GM20000 (cell line): ENCODE measurements at regions not wholly inside any gene's neighbourhood (a gene's known extent, or its start where the extent isn't known, plus 50 kb on each side); places are given as distances from the start of the nearest gene placed in this dataset.

Source experiments
- DNase-seq: peaks from one replicate; pipeline ENCODE4 v3.0.0; 2012; ENCODE audit warnings: low spot score
- TF ChIP-seq, protein P1 (sequence below): IDR thresholded peaks from 2 replicates; pipeline ENCODE4 v1.5.1; 2012; ENCODE audit warnings: mild to moderate bottlenecking, control low read depth; ENCODE audit errors: extremely low read depth, missing control alignments

DNA sequence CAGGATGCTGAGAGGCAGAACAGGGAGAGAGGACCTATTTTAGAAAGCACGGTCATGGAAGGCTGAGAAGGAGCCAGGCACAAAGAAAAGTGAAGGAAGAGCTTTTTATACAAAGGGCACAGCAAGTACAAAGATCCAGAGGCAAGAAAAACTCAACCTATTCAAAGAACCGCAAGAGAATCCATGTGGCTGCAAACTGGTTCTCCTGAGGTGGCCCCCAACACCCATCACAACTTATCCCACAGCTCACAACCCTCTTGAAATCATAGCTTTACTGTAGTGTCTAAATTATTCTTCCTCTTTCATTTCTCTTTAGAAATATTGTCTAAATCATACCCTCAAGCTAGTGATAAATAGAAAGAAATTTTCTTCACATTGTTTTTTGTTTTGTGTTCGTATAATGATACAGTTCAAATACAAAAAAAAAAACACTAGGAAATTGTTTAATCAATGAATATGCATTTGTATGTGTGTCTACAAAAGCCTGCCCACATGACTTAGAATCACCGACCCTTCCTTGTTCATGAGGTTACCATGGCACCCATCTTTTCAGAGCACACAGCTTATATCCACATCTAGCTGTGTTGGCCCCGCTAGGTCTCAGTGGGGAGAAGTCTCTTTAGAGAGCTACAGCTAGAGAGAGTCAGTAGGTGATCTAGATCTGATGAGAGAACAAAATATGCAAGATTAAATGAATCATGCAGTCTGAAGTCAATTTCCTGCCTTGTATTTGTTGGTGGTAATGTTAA lies 126.9 kb upstream of the DCLK2 start:
- no peak for DNase-seq
- TF ChIP-seq, protein P1, sequence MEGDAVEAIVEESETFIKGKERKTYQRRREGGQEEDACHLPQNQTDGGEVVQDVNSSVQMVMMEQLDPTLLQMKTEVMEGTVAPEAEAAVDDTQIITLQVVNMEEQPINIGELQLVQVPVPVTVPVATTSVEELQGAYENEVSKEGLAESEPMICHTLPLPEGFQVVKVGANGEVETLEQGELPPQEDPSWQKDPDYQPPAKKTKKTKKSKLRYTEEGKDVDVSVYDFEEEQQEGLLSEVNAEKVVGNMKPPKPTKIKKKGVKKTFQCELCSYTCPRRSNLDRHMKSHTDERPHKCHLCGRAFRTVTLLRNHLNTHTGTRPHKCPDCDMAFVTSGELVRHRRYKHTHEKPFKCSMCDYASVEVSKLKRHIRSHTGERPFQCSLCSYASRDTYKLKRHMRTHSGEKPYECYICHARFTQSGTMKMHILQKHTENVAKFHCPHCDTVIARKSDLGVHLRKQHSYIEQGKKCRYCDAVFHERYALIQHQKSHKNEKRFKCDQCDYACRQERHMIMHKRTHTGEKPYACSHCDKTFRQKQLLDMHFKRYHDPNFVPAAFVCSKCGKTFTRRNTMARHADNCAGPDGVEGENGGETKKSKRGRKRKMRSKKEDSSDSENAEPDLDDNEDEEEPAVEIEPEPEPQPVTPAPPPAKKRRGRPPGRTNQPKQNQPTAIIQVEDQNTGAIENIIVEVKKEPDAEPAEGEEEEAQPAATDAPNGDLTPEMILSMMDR = no peak

DNA sequence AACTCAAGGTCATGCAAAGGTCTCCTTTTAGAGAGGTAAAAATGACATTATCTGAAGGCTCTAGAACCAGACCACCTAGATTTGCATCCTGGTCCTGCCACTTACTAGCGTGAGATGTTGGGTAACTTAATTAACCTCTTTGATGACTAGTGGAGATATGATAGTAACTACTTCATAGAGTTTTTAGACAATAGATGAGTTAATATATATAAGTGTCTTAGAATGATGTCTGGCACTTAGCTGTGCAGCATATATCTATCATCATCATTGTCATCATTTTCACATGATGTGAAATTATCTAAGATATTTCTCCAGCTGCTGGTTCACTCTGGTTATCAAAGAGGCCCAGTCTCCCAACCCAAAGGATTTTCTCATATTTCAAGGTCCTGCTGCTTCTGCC lies 126.1 kb upstream of the DCLK2 start:
- TF ChIP-seq, protein P1 = no peak
- DNase-seq = no peak

- DNase-seq = no peak
- TF ChIP-seq, protein P1 = no peak
These were observed 125.5 kb upstream of the DCLK2 start for GRCh38 chr4:149952716-149953115.

GRCh38 chr4:149955780-149956390 lies 122.4 kb upstream of the DCLK2 start:
- TF ChIP-seq, protein P1 = no peak
- no peak for DNase-seq

GRCh38 chr4:149956678-149957077 lies 121.6 kb upstream of the DCLK2 start:
- DNase-seq = no peak
- TF ChIP-seq, protein P1 = no peak

DNA sequence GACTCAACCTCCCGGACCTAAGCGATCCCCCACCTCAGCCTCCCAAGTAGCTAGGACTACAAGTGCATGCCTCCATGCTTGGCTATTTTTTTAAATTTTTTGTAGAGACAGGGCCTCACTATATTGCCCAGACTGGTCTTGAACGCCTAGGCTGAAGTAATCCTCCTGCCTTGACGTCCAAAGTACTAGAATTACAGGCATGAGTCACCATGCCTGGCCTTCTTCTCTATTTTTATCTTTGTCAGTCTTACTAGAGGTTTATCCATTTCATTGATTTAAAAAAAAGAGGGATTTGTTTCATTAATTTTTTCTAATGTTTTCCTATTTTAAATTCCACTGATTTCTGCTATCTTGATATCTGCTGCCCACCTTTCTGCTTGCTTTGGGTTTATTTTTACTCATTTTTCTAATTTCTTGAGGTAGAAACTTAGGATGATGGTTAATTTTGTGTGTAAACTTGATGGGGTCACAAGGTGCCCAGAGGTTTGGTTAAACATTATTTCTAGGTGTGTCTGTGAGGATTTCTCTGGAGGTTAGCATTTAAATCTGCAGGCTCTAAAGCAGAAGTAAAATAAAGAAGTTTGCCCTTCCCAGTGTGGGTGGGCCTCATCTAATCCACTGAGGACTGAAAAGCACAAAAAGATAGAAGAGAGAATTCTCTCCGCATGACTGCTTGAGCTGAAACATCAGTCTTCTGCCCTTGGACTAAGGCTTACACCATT lies 116.2 kb upstream of the DCLK2 start:
- no peak for DNase-seq
- TF ChIP-seq, protein P1 = no peak

DNA sequence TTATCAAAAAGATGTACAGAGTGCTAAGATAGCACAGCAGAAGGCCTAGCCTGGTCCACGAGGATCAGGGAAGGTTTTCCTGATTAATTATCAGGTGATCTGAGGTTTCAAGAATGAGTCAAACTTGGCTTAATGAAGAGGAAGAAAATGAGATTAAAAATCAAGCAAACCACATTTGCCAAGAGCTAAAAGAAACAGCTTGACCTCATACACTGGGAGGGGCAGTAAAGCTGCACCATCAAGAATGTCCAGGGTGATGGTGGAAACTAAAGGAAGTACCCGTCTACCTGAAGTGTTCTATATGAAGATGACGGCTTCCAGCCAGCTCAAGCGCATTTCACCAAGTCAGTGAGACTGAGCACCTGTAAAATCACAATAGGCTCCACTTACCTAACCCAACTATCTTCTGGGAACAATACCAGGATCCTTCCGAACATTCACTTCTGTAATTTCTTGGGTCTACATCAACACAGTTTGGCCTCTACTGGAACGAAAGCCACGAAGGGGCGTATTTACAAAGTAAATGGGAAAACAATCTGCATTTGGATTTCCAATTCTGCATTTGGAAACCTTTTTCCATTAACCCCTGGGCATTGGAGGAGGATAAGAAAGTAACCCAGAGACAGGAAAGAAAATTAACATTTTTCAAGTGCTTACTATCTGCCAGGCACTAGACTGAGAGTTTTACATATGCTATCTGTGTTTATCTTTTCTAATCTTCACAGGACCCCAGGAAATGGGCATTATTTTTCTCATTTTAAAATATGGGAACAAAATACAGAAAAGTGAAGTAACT lies 114.0 kb upstream of the DCLK2 start:
- no peak for DNase-seq
- TF ChIP-seq, protein P1 = no peak
